ENCODE measurements at regions not wholly inside any gene's neighbourhood (a gene's known extent, or its start where the extent isn't known, plus 50 kb on each side); places are given as distances from the start of the nearest gene placed in this dataset.

GRCh38 chr2:71989671-71990070, 158.0 kb downstream of the CYP26B1 start:
- no peak for TF ChIP-seq CTCF (IDR thresholded peaks at IDR 0.05; ENCODE audit: low read depth, low read length)
- TF ChIP-seq EZH2phosphoT487 (IDR thresholded peaks at IDR 0.05; ENCODE audit: low read depth): no peak
